B cell (primary cell): ENCODE measurements at regions not wholly inside any gene's neighbourhood (a gene's known extent, or its start where the extent isn't known, plus 50 kb on each side); places are given as distances from the start of the nearest gene placed in this dataset.
A peak's percentile ranks its signal among the peaks of the same experiment; 100 is the strongest.

Source experiments
- ATAC-seq: fragments of 200-7000 bp; cut with Tn5 transposase; one replicate; pipeline ENCODE4 v1.10.0; 2021; ENCODE audit warnings: low read depth, mild to moderate bottlenecking, moderate number of reproducible peaks, moderate library complexity
- CTCF ChIA-PET: fragments of 350-600 bp; sonication (Branson Sonifier 250); formaldehyde crosslinking; loops from one replicate; lab custom pipeline; 2021; ENCODE audit warnings: antibody characterized with exemption, inconsistent platforms; lab: Charles Lee
- POLR2A ChIA-PET: fragments of 350-600 bp; sonication (Branson Sonifier 250); formaldehyde crosslinking; loops from one replicate; lab custom pipeline; 2021; ENCODE audit warnings: antibody characterized with exemption; lab: Charles Lee
- DNase-seq: peaks from one replicate; pipeline ENCODE4 v3.0.0; 2013
- H2AFZ ChIP-seq: 2 replicates; pipeline ENCODE4 v1.6.1; 2012; ENCODE audit warnings: mild to moderate bottlenecking, low read depth, low read length; ENCODE audit not compliant: insufficient read depth, poor library complexity, severe bottlenecking
- H3K27ac ChIP-seq, 2 donors: 1 replicate in 1 of 2; 2 replicates in 1 of 2; pipeline ENCODE4 v1.5.1; 2012 to 2013; ENCODE audit warnings: low read length in 2 of 2, mild to moderate bottlenecking in 2 of 2, moderate library complexity in 1 of 2
- H3K27me3 ChIP-seq, 4 experiments: fragments of 200-600 bp in 1 of 4; sonication (generic) in 1 of 4; replicated peaks in 1 of 4; 1 replicate in 2 of 4; 2 replicates in 2 of 4; pipeline versions ENCODE4 v1.6.1 to v1.7.0; 2013 to 2016; ENCODE audit warnings: low read length in 3 of 4, mild to moderate bottlenecking in 2 of 4, mixed read lengths in 1 of 4, moderate library complexity in 1 of 4; ENCODE audit not compliant: insufficient read depth in 4 of 4, control insufficient read depth in 3 of 4; ENCODE audit errors: control extremely low read depth in 1 of 4
- H3K36me3 ChIP-seq, 2 experiments: replicated peaks in 1 of 2; 1 replicate in 1 of 2; 2 replicates in 1 of 2; pipeline versions ENCODE4 v1.6.1 to v1.7.1; 2013; ENCODE audit warnings: low read length in 1 of 2; ENCODE audit not compliant: insufficient read depth in 2 of 2, control insufficient read depth in 1 of 2; ENCODE audit errors: control extremely low read depth in 1 of 2, extremely low read depth in 1 of 2
- H3K4me1 ChIP-seq, 2 donors: fragments of 200-600 bp in 1 of 2; sonication (generic) in 1 of 2; 1 replicate in 1 of 2; 2 replicates in 1 of 2; pipeline versions ENCODE4 v1.5.1 to v1.6.1; 2013 to 2017; ENCODE audit warnings: low read length in 2 of 2; ENCODE audit not compliant: control insufficient read depth in 2 of 2, insufficient read depth in 2 of 2
- H3K4me2 ChIP-seq: replicated peaks from 2 replicates; pipeline ENCODE3; 2012; ENCODE audit warnings: mild to moderate bottlenecking, low read depth, low read length; ENCODE audit not compliant: poor library complexity, severe bottlenecking
- H3K4me3 ChIP-seq, 5 experiments: fragments of 200-600 bp in 1 of 5; sonication (generic) in 1 of 5; 1 replicate in 3 of 5; 2 replicates in 2 of 5; pipeline versions ENCODE4 v1.5.1 to v1.7.0; 2011 to 2016; ENCODE audit warnings: low read length in 4 of 5, mild to moderate bottlenecking in 4 of 5, low read depth in 2 of 5, control low read depth in 1 of 5, moderate library complexity in 1 of 5; ENCODE audit not compliant: insufficient read depth in 1 of 5; ENCODE audit errors: control extremely low read depth in 1 of 5, extremely low read depth in 1 of 5
- H3K79me2 ChIP-seq: fragments of 200-600 bp; sonication (generic); one replicate; pipeline ENCODE4 v1.6.0; 2016; ENCODE audit warnings: low read length; ENCODE audit not compliant: control insufficient read depth, insufficient read depth
- H3K9ac ChIP-seq: fragments of 200-600 bp; sonication (generic); 2 replicates; pipeline ENCODE4 v1.6.1; 2017; ENCODE audit warnings: mild to moderate bottlenecking, low read length, moderate library complexity
- H3K9me3 ChIP-seq, 3 donors: one replicate each; pipeline versions ENCODE4 v1.6.1 to v1.7.1; 2013; ENCODE audit warnings: low read length in 2 of 3; ENCODE audit not compliant: control insufficient read depth in 2 of 3, insufficient read depth in 1 of 3; ENCODE audit errors: control extremely low read depth in 1 of 3
- H4K20me1 ChIP-seq: 2 replicates; pipeline ENCODE4 v1.6.0; 2012; ENCODE audit warnings: mild to moderate bottlenecking, low read length; ENCODE audit not compliant: insufficient read depth, control insufficient read depth, poor library complexity, severe bottlenecking
- H3K27ac Mint-ChIP-seq: one replicate; pipeline ENCODE4 v1.8.0; 2021; ENCODE audit warnings: mixed read lengths
- H3K27me3 Mint-ChIP-seq: one replicate; pipeline ENCODE4 v1.8.0; 2021; ENCODE audit warnings: mixed read lengths
- H3K4me1 Mint-ChIP-seq: one replicate; pipeline ENCODE4 v1.8.0; 2021; ENCODE audit warnings: mixed read lengths
- H3K4me3 Mint-ChIP-seq: one replicate; pipeline ENCODE4 v1.8.0; 2021; ENCODE audit warnings: mixed read lengths
- H3K9me3 Mint-ChIP-seq: one replicate; pipeline ENCODE4 v1.8.0; 2022; ENCODE audit warnings: mixed read lengths; ENCODE audit not compliant: insufficient read depth
- CTCF ChIP-seq: fragments of 200-600 bp; IDR thresholded peaks from one replicate; pipeline ENCODE4 v1.8.0; 2022; ENCODE audit warnings: antibody characterized with exemption, mild to moderate bottlenecking
- EZH2 ChIP-seq: IDR thresholded peaks from 2 replicates; pipeline ENCODE4 v1.6.1; 2012; ENCODE audit warnings: borderline replicate concordance, low read depth, mild to moderate bottlenecking, moderate library complexity, low read length; ENCODE audit not compliant: insufficient read depth, poor library complexity, severe bottlenecking
- WGBS: methylation state at CpG from one replicate; pipeline ENCODE4 v1.1.5; 2013; ENCODE audit warnings: missing lambda C conversion rate; ENCODE audit not compliant: insufficient coverage; 5-methylcytosine and 5-hydroxymethylcytosine counted together
- intact Hi-C: fragments of 100-400 bp; cut with micrococcal nuclease; formaldehyde crosslinking; loops from one replicate; pipeline ENCODE4 v1.10.0; 2022

GRCh38 chr9:78601957-78602565 lies 305.1 kb downstream of the PSAT1 start:
- no peak overlapping the region for H3K4me3 ChIP-seq
- Mint-ChIP-seq H3K9me3 (no peaks in the 10 kb centered on the region), H3K27ac (no peak overlapping the region), H3K27me3 (peaks cover 20% of the 10 kb centered on the region), H3K4me1 (no peaks in the 10 kb centered on the region), H3K4me3 (no peak overlapping the region)
- no peaks in the 10 kb centered on the region for H3K4me1 ChIP-seq
- ATAC-seq (no peak), DNase-seq (peak; percentile 55)
- no peak overlapping the region for H3K27ac ChIP-seq
- no peak overlapping the region for H3K9ac ChIP-seq
- no peaks in the 10 kb centered on the region for H3K36me3 ChIP-seq
- 33% methylated on average over 5 of the region's 7 CpGs for WGBS
- H3K79me2 ChIP-seq: no peaks in the 10 kb centered on the region
- no peak overlapping the region for H2AFZ ChIP-seq
- H3K4me2 ChIP-seq: no peak overlapping the region
- TF ChIP-seq CTCF: peak; percentile 84
- no peak for TF ChIP-seq EZH2
- H3K9me3 ChIP-seq: no peaks in the 10 kb centered on the region
- ChIA-PET CTCF (interaction anchor here (0.7 to 1.4 kb wide), 3 partner anchors 12 to 532 kb away, joined by 3 to 4 read pairs (median 3); no protein-coding TSS in a partner anchor), POLR2A (no interaction called here)
- intact Hi-C loops: loop anchor here (5.0 kb wide), 1 partner anchor 260 kb away; no protein-coding TSS in a partner anchor
- peaks cover 0 to 7% (median 0%) of the 10 kb centered on the region in 4 experiments for H3K27me3 ChIP-seq
- no peaks in the 10 kb centered on the region for H4K20me1 ChIP-seq
